Epithelial cell of esophagus (primary cell): ENCODE measurements at regions not wholly inside any gene's neighbourhood (a gene's known extent, or its start where the extent isn't known, plus 50 kb on each side); places are given as distances from the start of the nearest gene placed in this dataset.
A peak's percentile ranks its signal among the peaks of the same experiment; 100 is the strongest.

Source experiments
- DNase-seq: peaks from one replicate; pipeline ENCODE4 v3.0.0; 2010; ENCODE audit warnings: low read depth
- H3K4me3 ChIP-seq: 2 replicates; pipeline ENCODE4 v1.5.1; 2011; ENCODE audit warnings: mild to moderate bottlenecking, low read length, control low read depth
- TF ChIP-seq, protein P1 (sequence below): IDR thresholded peaks from 2 replicates; pipeline ENCODE4 v1.5.1; 2011; ENCODE audit warnings: low read depth, mild to moderate bottlenecking, low read length, control low read depth, inconsistent platforms; ENCODE audit not compliant: insufficient read depth; ENCODE audit errors: missing control alignments

GRCh38 chr14:58875613-58876012 lies 237.9 kb downstream of the DACT1 start:
- DNase-seq: no peak
- TF ChIP-seq, protein P1, sequence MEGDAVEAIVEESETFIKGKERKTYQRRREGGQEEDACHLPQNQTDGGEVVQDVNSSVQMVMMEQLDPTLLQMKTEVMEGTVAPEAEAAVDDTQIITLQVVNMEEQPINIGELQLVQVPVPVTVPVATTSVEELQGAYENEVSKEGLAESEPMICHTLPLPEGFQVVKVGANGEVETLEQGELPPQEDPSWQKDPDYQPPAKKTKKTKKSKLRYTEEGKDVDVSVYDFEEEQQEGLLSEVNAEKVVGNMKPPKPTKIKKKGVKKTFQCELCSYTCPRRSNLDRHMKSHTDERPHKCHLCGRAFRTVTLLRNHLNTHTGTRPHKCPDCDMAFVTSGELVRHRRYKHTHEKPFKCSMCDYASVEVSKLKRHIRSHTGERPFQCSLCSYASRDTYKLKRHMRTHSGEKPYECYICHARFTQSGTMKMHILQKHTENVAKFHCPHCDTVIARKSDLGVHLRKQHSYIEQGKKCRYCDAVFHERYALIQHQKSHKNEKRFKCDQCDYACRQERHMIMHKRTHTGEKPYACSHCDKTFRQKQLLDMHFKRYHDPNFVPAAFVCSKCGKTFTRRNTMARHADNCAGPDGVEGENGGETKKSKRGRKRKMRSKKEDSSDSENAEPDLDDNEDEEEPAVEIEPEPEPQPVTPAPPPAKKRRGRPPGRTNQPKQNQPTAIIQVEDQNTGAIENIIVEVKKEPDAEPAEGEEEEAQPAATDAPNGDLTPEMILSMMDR: no peak
- H3K4me3 ChIP-seq: no peak overlapping the region

DNA sequence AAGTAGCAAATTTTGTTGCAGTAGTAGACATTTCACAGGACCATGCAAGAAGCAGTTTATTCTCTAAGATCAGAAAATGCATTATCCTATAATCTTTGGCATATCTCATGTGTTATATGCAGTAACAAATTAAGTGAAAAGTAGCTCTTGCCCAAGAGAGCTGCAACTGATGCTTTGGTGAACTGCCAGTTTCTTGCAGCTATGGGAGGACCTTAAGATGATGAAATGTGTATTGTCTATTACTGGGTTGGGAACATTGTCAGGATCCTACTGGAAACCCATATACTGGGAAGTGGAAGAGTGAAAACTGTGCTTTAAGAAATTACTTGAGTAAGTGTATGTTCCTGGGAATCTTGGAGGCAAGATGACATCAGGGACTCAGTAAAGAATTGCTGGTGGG lies 238.8 kb downstream of the DACT1 start:
- no peak overlapping the region for H3K4me3 ChIP-seq
- TF ChIP-seq, protein P1: no peak
- no peak for DNase-seq

DNA sequence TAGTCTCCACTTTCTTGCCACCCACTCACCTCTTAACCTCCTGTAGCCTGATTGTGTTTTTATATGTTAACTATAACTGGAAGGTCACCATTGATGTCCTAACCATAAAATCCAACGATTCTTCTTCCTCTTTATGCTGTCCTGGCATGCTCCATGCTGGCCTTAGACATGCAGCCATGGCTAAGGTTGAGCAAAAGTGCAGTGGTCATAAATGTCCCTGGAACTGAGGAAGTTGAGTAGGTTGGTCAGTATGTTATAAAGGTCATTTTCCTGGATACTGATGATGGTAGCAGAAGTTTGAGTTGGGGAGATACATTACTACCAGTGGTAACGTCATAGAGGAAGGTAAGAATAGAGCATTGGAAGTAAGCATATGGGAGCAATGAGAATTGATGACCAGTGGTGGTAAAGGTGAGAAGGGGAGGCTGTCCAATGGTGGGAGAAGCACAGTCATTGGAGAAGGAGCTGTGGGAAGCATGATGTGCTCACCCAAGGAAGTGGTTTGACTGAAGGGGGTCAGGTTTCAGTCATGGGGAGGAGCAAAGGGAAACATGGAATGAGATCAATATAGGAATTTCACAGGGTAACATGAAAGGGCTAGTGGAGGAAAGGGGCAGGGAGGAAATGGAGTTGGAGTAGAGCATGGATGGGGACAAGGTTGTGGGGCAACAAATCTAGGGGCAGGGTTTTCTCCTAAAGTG lies 240.8 kb downstream of the DACT1 start:
- DNase-seq: no peak
- TF ChIP-seq, protein P1: no peak

DNA sequence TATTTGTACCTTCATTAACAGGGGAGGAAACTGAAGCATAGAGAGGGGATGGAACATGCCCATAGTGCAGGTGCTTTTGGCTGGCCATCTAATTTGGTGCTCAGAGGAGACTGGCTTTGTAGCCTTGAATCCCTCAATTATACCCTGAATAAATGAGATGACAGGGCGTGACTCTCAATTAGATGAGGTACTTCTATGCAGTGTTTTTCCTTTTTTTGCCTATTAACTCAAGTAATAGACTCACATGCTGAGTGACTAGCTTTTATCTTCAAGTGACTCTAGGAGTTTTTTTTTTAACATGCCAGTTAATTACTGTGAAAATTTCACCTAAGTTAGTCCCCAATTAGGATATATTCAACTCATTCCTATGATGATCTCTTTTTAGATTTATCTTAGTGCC lies 243.7 kb downstream of the DACT1 start:
- TF ChIP-seq, protein P1: no peak
- H3K4me3 ChIP-seq: no peak overlapping the region

More for the DNA sequence above, 240.8 kb downstream of the DACT1 start:
- no peak overlapping the region for H3K4me3 ChIP-seq

DNA sequence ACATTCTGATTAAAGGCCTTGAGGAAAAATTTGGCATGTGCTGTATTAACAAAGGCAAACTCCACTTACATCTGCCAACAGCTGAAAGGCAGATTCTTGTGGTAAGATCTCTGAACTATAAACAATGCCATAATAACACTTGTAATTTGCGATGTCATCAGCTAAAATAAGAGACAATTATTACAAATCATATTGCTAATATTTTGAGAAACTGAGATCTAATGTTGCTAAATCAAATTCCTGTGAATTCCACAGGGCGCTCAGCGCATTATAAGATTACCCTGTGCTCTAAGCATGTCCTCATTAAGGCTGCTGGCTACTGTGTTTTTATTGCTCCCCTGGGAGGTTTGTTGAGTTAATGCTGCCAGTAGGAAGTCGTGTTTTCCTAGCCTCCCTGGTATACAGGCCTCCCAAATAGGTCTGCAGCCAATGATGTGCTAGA lies 244.8 kb downstream of the DACT1 start:
- H3K4me3 ChIP-seq: no peak overlapping the region
- no peak for DNase-seq
- TF ChIP-seq, protein P1: no peak

More for the DNA sequence above, 243.7 kb downstream of the DACT1 start:
- no peak for DNase-seq

DNA sequence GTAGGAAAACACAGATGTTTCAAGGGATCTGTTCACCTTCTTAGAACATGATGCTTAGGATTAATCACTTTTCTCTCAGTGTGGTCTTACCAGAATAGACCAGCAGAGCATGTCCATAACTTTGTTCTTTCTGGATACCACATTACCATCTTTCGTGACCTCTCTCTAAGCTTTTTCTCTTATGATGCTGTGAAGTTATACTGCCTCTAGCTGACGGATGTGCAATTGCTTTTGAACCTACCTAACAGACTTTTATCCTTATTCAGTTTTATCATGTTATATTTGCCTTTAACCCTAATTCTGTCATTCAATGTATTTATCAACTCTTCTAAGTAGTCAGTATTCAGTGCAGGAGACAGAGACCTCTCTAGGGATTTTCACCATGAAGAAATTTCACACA lies 246.7 kb downstream of the DACT1 start:
- no peak for DNase-seq
- TF ChIP-seq, protein P1: peak; percentile 37
- no peak overlapping the region for H3K4me3 ChIP-seq

- TF ChIP-seq, protein P1: no peak
- H3K4me3 ChIP-seq: no peak overlapping the region
- peak; percentile 73 for DNase-seq
These were observed 250.2 kb downstream of the DACT1 start for GRCh38 chr14:58887931-58888330.
